NB4 (cell line): ENCODE measurements at regions not wholly inside any gene's neighbourhood (a gene's known extent, or its start where the extent isn't known, plus 50 kb on each side); places are given as distances from the start of the nearest gene placed in this dataset.

Source experiments
- MYC ChIP-seq: IDR thresholded peaks from 2 replicates; pipeline ENCODE4 v1.6.1; 2011; ENCODE audit warnings: low read depth, low read length
- POLR2A ChIP-seq: IDR thresholded peaks from 2 replicates; pipeline ENCODE4 v1.6.1; 2011; ENCODE audit warnings: mild to moderate bottlenecking; ENCODE audit not compliant: insufficient read length; ENCODE audit errors: extremely low read depth
- TF ChIP-seq, protein P1 (sequence below): IDR thresholded peaks from one replicate; pipeline ENCODE4 v1.5.1; 2012; ENCODE audit warnings: low read depth, low read length

DNA sequence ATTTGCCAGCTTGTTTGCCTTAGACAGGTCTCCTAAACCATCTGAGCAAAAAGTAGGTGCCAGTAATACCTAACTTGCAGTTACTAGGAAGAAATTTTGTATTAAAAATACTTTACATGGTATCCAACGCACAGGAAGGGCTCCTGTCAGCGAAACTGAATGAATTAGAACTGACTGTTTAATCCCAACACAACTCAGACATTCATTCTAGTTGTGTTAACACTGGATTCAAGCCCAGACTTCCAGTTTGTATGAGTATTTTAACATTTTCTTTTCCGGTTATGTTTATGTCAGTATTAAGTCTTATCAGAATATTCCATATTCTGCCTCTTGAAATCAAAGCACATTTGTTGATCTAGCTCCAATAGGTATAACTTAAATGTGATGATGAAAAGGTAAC is 82.0 kb upstream of the SOX2 start:
- TF ChIP-seq, protein P1, sequence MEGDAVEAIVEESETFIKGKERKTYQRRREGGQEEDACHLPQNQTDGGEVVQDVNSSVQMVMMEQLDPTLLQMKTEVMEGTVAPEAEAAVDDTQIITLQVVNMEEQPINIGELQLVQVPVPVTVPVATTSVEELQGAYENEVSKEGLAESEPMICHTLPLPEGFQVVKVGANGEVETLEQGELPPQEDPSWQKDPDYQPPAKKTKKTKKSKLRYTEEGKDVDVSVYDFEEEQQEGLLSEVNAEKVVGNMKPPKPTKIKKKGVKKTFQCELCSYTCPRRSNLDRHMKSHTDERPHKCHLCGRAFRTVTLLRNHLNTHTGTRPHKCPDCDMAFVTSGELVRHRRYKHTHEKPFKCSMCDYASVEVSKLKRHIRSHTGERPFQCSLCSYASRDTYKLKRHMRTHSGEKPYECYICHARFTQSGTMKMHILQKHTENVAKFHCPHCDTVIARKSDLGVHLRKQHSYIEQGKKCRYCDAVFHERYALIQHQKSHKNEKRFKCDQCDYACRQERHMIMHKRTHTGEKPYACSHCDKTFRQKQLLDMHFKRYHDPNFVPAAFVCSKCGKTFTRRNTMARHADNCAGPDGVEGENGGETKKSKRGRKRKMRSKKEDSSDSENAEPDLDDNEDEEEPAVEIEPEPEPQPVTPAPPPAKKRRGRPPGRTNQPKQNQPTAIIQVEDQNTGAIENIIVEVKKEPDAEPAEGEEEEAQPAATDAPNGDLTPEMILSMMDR: no peak
- no peak for TF ChIP-seq POLR2A
- no peak for TF ChIP-seq MYC
